T-helper 2 cell treated with Interferon-gamma antibody and Interleukin-4, amounts not matched to agents 100 ng/mL and 5 ng/mL, for 36 hours (primary cell): ENCODE measurements at regions not wholly inside any gene's neighbourhood (a gene's known extent, or its start where the extent isn't known, plus 50 kb on each side); places are given as distances from the start of the nearest gene placed in this dataset.

Experiments
- intact Hi-C: fragments of 100-400 bp; cut with micrococcal nuclease; formaldehyde crosslinking; loops from one replicate; pipeline ENCODE4 v1.15.1; 2023

DNA sequence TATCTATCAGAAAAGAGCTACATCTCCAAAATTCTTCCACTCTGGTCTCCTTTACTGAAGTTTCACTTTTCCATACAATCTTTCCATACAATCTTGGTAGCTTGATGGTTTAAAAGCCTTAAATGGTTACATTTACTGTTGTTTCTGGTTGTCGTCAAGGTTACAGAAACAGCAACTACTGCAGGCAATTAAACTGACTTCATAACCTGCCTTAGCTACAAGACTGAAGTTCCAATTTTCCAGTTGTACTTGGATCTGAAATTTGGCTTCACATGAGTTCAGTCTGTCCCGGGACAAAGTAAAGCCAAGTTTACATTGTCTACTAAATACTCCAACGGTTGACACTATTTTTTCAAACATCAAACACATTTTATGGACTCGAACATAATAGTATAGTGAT lies 326.4 kb downstream of the ANKRD50 start:
- intact Hi-C loops: no loop called here

- intact Hi-C loops: no loop called here
Measured at GRCh38 chr4:124386648-124387047, 325.9 kb downstream of the ANKRD50 start.

- intact Hi-C loops: no loop called here
Measured at GRCh38 chr4:124389591-124389990, 322.9 kb downstream of the ANKRD50 start.

- intact Hi-C loops: no loop called here
Measured at GRCh38 chr4:124390861-124391260, 321.7 kb downstream of the ANKRD50 start.

GRCh38 chr4:124396333-124396732 lies 316.2 kb downstream of the ANKRD50 start:
- intact Hi-C loops: no loop called here

DNA sequence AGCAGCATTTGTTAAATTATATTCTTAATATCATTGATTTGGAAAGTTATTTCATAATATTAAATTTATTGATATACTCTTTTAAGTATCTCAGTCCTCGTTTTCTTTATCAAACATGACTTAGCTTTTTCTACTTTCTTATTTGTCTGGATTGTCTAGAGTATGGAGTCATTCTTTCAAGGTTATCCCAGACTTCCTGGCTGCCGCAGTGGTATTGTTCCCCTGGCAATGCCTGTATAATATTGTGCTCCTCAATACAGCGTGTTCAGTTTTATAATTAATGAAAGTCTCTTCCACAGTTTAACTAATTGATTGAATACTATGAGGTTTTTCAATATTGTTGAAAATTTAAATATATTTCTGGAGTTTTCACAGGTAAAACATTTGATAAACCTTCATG lies 310.9 kb downstream of the ANKRD50 start:
- intact Hi-C loops: no loop called here

DNA sequence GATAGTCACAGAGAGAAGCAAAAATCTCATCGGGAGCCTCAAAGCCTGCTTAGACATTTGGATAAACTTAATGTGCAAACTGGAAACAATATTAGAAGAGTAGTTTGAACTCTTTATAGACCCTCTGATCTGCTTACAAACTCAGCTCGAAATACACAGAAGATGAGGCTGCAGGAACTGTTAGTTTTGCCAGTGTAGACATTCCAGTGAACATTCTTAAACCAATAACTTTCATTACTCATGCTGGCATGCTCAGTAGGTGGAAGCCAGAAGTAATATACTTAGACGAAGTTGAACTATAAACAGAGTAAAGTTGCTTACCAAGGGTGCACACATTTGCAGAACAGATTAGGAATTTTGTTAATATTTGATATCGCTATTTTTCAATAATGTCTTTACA lies 303.5 kb downstream of the ANKRD50 start:
- intact Hi-C loops: no loop called here

DNA sequence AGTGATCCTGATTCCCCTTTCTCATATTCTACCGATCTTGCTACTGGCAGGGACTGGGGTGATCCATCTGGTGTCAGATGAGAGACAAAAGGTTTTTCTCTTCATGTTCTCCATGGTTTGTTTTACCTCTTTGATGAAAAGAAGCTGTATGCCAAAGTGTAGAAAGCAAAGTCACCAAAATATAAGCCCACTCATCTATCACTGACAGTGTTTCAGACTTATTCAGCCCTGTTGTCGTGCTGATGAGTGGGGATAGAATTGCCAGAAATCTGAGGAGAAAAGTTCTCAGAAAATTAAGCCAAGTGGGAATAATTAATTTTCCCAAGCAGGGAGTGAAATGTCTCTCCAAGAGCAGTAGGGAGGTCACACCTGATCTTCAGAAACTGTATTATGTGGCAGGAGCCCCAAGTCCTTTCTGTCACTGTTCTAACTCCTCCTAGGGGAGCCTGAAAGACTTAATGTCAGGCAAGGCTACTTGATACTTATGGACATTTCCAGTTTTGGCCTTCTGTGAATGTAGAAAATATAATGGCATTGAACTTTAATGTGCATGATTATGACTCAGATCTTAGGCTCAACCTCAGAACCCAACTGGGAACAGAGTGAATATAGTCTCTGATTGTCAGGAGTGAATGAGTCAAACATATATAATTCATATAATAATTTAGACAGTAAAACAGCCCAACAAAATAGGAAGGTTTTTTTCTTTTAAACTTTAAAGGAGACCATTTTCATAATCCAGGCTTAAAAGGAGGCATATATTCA lies 298.1 kb downstream of the ANKRD50 start:
- intact Hi-C loops: no loop called here

DNA sequence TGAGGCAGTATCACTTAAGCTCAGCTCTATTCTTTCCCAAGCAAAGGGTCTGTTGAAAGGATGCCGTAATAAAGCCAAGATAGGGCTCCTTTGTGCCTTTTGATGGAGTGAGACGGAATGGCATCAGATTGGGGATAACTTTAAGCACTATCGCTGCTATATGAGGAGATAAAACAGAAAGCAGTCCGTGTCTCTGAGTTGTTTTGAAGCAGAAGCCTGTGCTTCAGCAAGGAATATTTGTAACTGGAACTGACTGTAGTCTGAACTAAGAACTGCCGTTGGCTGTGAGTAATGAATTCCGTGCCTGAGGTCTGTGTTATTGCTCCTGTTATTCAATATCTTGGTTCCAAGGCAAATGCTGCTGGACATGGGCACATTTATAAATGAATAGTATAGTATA lies 297.4 kb downstream of the ANKRD50 start:
- intact Hi-C loops: no loop called here

GRCh38 chr4:124417371-124417770 lies 295.2 kb downstream of the ANKRD50 start:
- intact Hi-C loops: no loop called here

DNA sequence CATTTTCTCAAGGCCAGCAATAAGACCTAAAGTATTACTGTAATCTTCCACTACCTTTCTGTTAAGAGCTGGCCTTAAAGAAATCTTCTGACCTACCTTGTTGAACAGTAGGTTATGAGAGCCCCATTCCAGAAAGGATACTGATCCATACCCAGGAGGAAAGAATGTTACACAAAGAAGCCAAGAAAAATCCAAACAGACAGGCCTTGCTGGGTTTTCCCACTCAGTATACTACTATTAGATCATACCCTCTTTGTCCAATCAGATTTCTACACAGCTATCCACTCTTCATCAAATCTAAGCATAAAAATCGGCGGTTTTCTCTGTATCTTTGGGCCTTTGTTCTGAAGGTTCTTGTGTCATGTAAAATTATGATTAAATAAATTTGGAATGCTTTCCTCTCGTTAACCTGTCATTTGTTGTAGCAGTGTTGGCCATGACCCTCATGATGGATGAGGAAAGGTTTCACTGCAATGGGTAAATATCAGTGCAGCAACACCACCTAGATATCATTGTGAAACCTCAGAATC lies 292.3 kb downstream of the ANKRD50 start:
- intact Hi-C loops: no loop called here

- intact Hi-C loops: no loop called here
Measured at GRCh38 chr4:124423160-124423559, 289.4 kb downstream of the ANKRD50 start.

DNA sequence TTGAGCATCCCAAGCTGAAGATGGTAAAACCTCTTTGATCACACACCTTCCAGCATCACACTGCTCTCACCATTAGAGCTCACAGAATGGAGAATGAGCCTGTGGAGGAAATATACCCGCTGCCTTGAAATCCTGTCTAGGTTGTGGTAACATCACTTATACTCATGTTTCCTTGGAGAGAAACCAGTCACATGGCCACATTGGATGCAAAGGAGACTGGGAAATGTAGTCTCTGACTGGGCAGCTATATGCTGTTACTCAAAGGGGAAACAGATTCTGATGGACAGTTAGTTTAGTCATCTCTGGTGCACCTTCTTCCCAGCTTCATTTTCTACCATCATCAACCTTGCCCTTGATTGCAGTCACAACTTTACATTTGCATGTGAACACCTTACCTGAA lies 286.3 kb downstream of the ANKRD50 start:
- intact Hi-C loops: no loop called here

GRCh38 chr4:124427095-124427767 lies 285.3 kb downstream of the ANKRD50 start:
- intact Hi-C loops: no loop called here

DNA sequence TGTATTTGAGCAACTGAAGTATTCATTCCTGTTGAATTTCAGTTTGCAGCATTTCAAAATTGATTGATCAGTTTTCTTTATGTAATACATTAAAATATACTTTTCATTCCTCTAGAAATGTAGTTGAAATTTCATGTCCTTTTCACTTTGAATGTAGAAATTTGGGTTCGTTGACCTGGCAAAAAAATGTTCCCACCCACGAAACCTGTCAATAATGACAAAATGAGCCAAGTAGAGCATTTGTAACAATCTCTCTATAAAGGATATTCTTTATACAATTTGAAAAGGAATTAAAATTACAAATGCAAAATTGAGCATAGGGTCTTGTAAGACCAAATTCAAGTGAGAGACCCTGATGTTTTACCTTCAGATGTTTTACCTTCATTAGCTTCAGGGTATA lies 283.9 kb downstream of the ANKRD50 start:
- intact Hi-C loops: no loop called here

DNA sequence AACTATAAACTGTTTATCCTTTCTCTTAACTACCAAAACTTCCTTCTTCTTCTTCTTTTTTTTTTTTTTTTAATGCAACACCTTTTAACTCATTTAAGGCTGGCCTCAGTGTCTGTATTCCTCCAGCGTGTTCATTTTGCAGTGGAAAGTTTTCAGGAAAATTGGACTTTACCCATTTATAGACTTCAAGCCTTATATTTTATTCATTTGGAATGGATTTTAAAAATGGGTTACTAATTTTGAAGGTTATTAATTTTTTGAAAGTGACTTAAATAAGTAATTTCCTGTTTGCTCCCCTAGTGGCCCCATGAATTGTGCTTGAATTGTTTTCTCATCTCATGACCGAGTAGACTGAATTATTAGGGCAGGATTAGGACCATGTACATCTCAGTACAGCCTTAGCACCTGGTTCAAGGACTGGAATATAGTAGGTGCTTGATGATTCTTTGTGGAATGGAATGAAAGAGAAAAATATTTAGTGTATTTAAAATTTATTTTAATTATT lies 282.7 kb downstream of the ANKRD50 start:
- intact Hi-C loops: no loop called here

GRCh38 chr4:124431653-124432192 lies 280.8 kb downstream of the ANKRD50 start:
- intact Hi-C loops: no loop called here

DNA sequence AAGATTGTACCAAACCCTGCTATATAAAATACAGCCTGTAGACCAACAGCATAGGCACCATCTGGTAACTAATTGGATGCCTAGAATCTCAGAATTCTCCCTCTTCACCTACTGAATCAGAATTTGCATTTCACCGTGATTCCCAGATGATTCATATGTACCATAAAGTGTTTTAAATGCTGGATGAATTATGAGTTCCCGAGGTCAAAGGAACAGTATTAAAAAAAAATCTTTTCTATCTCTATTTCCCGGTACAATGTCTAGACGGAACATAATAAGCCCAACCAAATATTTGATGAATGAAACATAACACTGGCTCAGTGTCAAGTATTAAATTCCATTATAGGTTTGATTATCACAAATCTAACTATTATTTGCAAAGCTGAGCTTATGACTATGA lies 280.0 kb downstream of the ANKRD50 start:
- intact Hi-C loops: no loop called here

DNA sequence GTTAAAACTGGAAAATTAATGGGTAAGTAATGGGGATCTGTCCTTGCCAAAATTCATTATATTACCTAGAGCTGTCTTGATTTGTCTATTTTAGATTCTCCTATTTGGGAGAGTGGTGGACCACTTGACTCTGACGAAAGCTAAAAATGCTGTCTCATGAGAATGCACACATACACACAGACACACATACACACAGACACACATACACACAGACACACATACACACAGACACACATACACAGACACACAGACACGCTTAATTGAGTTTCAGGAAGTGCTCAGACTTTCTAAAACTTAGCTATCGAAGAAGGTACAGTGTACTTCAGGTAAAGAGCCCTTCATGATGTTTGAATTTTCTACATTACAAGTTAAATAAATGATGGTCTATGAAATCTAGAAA lies 279.5 kb downstream of the ANKRD50 start:
- intact Hi-C loops: no loop called here

GRCh38 chr4:124433500-124433899 lies 279.0 kb downstream of the ANKRD50 start:
- intact Hi-C loops: no loop called here

- intact Hi-C loops: no loop called here
Measured at GRCh38 chr4:124435274-124435950, 277.1 kb downstream of the ANKRD50 start.
